NCI-H128 (cell line): ENCODE measurements at regions not wholly inside any gene's neighbourhood (a gene's known extent, or its start where the extent isn't known, plus 50 kb on each side); places are given as distances from the start of the nearest gene placed in this dataset.

ENCODE experiments used
- DNase-seq: peaks from one replicate; lab custom pipeline; 2025; ENCODE audit not compliant: unreplicated experiment; lab: John Stamatoyannopoulos, UW

- DNase-seq = no peak
Measured at GRCh38 chr1:69409731-69410456, 157.8 kb upstream of the LRRC7 start.

DNA sequence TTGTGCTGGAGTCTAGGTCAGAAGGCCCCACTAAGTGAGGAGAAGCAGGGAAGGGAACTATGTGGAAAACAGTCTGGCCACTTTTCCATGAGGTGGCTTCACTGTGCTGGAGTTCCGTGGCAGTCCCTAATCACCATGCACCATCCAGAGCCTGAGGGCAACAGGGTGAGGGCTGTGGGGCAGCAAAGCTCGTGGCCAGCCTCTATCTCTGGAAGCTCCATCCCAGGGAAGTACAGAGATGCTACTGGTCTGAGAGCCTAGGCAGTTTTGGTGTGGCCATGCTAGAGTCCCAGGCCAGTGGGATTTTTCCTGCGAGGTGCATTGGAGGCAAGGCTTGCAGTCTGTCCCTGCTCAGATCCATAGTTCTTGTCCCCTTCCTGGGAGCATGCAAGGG lies 157.3 kb upstream of the LRRC7 start:
- no peak for DNase-seq

DNA sequence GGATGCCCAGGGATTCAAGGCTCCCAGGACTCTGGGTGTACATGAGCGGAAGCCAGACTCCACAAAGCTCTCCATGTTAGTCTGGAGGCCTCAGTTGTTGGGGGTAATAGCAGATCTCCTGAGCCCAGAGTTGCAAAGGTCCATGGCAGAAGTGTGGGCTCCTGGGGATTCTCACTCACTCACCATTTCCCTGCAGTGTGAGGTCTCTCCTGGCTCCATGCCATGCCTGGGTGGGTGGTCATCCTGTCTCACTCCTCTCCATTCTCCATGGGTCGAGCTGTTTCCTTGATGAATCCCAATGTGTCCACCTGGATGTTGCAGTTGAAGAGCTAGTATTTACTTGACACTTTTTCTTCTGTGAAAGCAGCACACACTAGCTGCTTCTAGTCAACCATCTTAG lies 156.8 kb upstream of the LRRC7 start:
- no peak for DNase-seq

DNA sequence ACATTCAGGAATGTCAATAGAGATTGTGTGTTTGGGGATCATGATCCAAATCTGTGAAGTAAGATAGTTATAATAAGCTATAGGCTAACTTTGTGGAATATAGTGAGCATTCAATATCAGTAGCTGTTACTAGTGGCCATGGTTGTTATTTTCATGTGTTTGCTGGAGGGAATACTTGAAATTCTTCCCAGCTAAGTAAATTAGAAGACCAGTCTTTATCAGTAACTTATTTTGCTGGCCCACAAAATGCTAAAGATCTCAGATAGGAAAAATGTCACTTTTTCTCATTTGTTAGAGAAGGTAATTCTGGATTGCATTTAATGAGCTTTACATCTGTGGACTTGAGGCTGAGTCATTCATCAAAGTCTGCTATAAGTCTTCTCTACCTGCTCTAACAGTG lies 156.1 kb upstream of the LRRC7 start:
- DNase-seq = no peak

DNA sequence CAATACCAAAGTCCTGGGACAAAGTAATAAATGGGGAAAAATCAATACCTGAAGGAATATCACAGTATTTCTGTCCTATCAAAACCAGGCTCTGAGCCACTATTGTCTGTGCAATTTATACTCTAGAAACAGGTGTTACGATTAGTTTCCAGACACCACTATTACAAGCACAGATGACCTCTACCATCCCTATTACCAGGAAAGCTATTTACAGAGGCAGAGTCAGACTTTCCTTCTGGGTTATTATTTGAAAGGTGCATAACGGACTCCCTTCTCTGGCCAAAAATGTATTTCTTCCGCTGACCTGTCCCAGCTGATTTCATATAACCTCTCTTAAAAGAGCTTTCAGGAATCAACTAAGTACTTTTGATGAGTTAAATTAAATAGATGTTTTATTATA lies 154.6 kb upstream of the LRRC7 start:
- DNase-seq = no peak

DNA sequence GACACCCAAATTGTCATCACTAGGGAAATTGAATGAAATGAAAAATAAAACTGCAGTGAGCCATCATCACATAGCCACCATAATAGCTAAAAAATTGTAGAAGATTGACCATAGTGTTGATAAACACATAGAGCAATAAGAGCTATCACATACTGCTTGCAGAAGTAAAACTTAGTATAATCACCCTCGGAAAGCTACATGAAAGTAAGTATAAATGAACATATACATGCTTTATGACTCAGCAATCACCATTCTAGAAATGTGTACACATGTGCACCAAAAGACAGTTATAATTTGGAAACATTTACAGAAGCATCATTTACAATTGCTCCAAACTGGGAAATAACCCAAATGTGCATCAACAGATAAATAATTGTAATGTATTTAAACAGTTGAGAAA lies 153.1 kb upstream of the LRRC7 start:
- no peak for DNase-seq

DNA sequence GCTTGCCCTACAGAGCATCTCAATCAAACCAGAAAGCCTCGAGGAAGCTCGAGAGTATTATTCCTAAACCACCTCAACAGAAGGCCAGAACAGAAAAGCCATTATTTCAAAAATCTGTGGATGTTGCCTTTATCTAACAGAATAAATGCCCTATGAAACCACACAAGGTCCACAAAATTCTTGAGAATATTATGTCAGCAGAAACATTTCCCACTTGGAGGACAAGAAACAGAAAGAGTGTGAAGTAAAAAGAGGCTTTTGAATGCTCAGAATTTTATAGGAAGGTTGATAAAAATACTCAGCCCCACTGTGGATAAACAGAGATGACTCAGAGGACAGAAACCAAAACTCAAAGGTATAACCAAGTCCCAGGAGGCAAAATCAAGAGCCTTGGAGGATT lies 146.4 kb upstream of the LRRC7 start:
- no peak for DNase-seq

DNA sequence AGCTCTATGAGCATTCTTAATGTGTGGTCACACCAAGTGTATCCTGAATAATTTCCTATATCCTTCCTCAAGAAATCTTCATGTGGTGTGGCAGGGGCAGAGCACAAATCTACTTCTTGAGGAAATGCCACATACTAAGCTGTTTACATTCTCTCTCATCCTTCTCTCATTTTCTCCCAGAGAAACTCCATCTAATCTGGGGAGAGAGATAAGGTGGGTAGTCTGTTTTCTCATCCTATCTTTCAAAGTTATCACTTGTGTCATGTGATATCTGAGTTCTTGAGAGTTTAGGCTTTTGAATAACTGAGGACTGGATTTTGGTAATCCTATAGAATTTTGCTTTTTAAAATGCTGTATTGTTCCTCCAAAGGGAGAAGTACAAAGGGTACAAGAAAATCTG lies 141.9 kb upstream of the LRRC7 start:
- DNase-seq = no peak

- DNase-seq = no peak
Measured at GRCh38 chr1:69426401-69426800, 141.3 kb upstream of the LRRC7 start.

DNA sequence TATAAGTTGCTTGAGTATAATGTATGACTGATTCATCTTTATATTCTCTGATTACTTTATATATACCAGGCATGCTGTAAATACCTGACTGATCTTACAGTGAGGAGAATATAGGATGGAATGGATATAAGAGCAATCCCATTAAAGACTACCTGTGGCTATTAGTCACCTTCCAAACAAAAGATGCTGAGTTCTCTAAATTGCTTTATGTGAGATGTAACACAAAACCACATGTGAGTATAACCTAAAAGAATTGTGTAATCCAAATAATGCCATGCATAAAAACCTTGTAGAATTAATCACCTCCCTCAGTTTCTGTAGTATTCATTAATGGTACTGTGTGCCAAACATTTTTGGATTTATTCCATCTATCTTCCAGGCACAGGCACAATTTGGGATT lies 134.6 kb upstream of the LRRC7 start:
- no peak for DNase-seq

DNA sequence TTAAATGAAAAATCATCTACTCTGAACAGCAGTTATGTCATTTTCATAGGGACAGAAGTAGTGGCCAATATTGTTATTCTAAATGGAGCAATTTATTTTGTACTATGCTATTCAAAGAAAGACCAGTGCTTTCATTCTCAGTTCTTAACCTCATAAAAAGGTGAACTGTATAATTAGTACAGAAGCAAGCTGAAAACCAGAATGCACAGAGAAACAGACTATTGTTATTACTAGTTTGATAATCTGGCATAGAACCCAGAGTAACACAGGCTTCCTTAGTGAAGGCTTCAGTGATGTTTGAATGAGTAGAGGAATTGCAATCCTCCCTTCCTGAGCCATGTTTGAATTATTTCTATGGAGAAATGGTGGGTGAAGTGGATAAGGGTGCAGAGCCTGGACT lies 131.6 kb upstream of the LRRC7 start:
- no peak for DNase-seq

DNA sequence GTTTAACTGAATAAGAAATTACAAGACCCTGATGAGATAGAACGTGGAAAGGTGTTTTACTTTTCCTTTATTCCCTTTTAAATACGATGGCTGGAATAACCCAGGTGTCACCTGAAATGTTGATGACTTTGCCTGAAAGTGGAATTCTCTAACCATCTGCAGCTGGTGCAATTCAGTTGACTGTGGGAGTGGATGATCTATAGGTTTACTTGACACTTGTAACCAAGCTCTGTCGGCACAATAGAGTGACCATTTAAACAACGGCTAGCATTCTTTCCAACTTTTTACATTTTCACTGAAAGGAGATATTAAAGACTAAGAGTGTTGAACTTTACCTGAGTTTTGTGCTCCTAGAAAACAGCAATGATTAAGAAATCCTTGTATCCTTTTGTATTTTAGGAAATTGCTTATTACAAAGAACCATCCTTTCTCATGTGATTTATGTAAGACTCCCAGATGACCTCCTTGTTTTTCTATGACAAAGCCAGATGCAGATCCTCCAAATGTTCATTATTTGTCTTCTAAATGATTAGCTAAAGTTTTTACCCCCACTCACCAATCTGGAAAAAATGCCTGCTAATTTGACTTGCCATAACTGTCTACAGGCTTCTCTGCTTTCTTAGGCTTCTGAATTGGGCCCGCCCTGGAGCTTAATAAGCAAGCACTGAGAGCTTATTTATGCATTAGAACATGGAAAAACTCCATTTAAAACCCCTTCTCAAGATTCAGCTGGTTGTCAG lies 129.5 kb upstream of the LRRC7 start:
- DNase-seq = no peak

- no peak for DNase-seq
Measured at GRCh38 chr1:69441496-69441895, 126.2 kb upstream of the LRRC7 start.

DNA sequence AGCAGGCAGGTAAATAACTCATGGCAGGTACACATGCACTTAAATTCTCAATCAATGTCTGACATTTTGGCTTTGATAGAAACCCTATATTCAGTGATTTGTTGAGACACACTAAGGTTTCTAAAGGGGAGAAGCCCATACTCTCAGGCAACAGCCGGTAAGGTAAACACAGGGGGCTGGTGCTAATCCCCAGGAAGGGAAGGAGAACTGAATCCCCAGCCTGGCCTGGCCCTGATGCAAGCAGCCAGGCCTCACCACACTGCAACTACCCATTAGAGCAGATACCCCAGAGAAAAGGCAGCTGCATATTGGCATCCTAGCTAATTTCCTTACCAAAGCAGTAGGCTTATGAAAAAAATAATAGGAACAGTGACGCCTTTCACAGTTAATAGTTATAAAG lies 116.5 kb upstream of the LRRC7 start:
- no peak for DNase-seq

- DNase-seq = no peak
Measured at GRCh38 chr1:69455718-69456117, 112.0 kb upstream of the LRRC7 start.

DNA sequence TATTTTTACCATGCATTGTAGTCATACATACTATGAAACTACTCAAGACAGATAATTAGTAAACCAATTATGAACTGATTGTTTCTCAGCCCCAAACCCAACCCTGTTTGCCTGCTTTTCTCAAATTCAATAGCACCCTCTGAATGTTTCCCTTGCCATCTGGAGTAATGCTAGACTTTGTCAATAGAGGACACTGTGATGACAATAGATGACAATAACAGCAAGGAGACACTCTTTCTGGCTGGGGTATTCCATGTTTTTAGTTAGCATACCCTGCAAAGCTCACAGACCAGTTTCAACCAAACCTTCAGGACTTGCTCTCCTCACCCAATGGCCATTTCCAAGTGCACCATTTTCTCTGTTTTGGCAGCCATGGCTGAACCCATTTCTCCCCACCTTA lies 108.5 kb upstream of the LRRC7 start:
- DNase-seq = no peak

DNA sequence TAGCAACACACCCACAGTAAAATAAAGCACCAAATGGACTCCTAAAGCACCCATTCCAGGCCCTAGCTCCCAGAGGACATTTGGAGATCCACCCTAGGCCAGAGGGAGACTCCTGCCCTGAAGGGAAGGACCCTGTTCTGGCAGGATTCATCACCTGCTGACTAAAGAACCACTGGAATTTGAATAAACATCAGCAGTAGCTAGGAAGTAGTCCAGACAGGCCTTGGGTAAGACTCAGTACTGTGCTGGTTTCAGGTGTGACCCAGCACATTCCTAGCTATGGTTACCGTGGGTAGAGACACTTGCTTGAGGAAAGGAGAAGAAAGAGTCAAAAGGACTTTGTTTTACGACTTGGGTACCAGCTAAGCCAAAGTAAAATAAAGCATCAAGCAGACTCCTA lies 92.7 kb upstream of the LRRC7 start:
- DNase-seq = no peak

DNA sequence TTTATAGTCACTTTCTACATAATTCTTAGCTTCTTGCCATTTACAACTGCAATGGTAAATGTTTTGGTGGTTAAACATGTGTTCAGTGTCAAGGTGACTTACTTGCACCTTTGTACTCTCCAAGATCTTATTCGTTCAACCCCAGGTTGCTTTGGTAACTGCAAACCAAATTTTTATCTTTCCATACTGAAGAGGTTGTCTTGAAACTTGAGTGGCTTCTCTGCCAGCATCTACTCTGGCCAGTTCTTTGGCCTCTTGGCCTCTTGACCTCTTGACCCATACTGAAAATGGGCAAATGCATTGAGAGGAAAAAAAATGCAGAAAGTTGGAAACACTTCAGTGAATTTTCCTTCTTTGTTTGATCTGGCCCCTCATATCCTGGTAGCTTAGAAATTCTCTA lies 88.0 kb upstream of the LRRC7 start:
- DNase-seq = no peak

DNA sequence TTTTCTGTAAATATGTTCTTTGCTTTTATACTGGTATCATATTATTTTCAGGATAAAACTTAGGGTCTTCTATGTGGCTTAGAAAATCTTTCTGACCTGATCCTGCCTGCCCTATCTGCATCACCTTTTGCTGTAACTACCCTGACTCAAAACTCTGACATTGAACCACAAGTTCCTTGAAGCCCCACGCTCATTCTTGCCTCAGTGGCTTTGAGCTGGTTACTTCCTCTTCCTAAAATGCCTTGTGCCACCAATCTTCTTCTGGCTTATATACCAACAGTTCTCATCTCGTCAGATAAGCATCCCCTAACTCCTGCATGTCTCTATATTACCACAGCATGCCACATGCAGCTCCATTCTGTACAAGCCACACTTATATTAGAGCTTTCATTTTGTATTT lies 84.5 kb upstream of the LRRC7 start:
- DNase-seq = no peak

- no peak for DNase-seq
Measured at GRCh38 chr1:69485616-69486015, 82.1 kb upstream of the LRRC7 start.

- no peak for DNase-seq
Measured at GRCh38 chr1:69491416-69491815, 76.3 kb upstream of the LRRC7 start.

- no peak for DNase-seq
Measured at GRCh38 chr1:69492286-69492685, 75.4 kb upstream of the LRRC7 start.

GRCh38 chr1:69494221-69494620 lies 73.5 kb upstream of the LRRC7 start:
- no peak for DNase-seq
